B cell (primary cell): ENCODE measurements at regions not wholly inside any gene's neighbourhood (a gene's known extent, or its start where the extent isn't known, plus 50 kb on each side); places are given as distances from the start of the nearest gene placed in this dataset.

Experiments
- ATAC-seq: fragments of 200-7000 bp; cut with Tn5 transposase; one replicate; pipeline ENCODE4 v1.10.0; 2021; ENCODE audit warnings: low read depth, mild to moderate bottlenecking, moderate number of reproducible peaks, moderate library complexity
- CTCF ChIA-PET: fragments of 350-600 bp; sonication (Branson Sonifier 250); formaldehyde crosslinking; loops from one replicate; lab custom pipeline; 2021; ENCODE audit warnings: antibody characterized with exemption, inconsistent platforms; lab: Charles Lee
- POLR2A ChIA-PET: fragments of 350-600 bp; sonication (Branson Sonifier 250); formaldehyde crosslinking; loops from one replicate; lab custom pipeline; 2021; ENCODE audit warnings: antibody characterized with exemption; lab: Charles Lee
- DNase-seq: peaks from one replicate; pipeline ENCODE4 v3.0.0; 2013
- H2AFZ ChIP-seq: 2 replicates; pipeline ENCODE4 v1.6.1; 2012; ENCODE audit warnings: mild to moderate bottlenecking, low read depth, low read length; ENCODE audit not compliant: insufficient read depth, poor library complexity, severe bottlenecking
- H3K27ac ChIP-seq, 2 donors: 1 replicate in 1 of 2; 2 replicates in 1 of 2; pipeline ENCODE4 v1.5.1; 2012 to 2013; ENCODE audit warnings: low read length in 2 of 2, mild to moderate bottlenecking in 2 of 2, moderate library complexity in 1 of 2
- H3K27me3 ChIP-seq, 4 experiments: fragments of 200-600 bp in 1 of 4; sonication (generic) in 1 of 4; replicated peaks in 1 of 4; 1 replicate in 2 of 4; 2 replicates in 2 of 4; pipeline versions ENCODE4 v1.6.1 to v1.7.0; 2013 to 2016; ENCODE audit warnings: low read length in 3 of 4, mild to moderate bottlenecking in 2 of 4, mixed read lengths in 1 of 4, moderate library complexity in 1 of 4; ENCODE audit not compliant: insufficient read depth in 4 of 4, control insufficient read depth in 3 of 4; ENCODE audit errors: control extremely low read depth in 1 of 4
- H3K36me3 ChIP-seq, 2 experiments: replicated peaks in 1 of 2; 1 replicate in 1 of 2; 2 replicates in 1 of 2; pipeline versions ENCODE4 v1.6.1 to v1.7.1; 2013; ENCODE audit warnings: low read length in 1 of 2; ENCODE audit not compliant: insufficient read depth in 2 of 2, control insufficient read depth in 1 of 2; ENCODE audit errors: control extremely low read depth in 1 of 2, extremely low read depth in 1 of 2
- H3K4me1 ChIP-seq, 2 donors: fragments of 200-600 bp in 1 of 2; sonication (generic) in 1 of 2; 1 replicate in 1 of 2; 2 replicates in 1 of 2; pipeline versions ENCODE4 v1.5.1 to v1.6.1; 2013 to 2017; ENCODE audit warnings: low read length in 2 of 2; ENCODE audit not compliant: control insufficient read depth in 2 of 2, insufficient read depth in 2 of 2
- H3K4me2 ChIP-seq: replicated peaks from 2 replicates; pipeline ENCODE3; 2012; ENCODE audit warnings: mild to moderate bottlenecking, low read depth, low read length; ENCODE audit not compliant: poor library complexity, severe bottlenecking
- H3K4me3 ChIP-seq, 5 experiments: fragments of 200-600 bp in 1 of 5; sonication (generic) in 1 of 5; 1 replicate in 3 of 5; 2 replicates in 2 of 5; pipeline versions ENCODE4 v1.5.1 to v1.7.0; 2011 to 2016; ENCODE audit warnings: low read length in 4 of 5, mild to moderate bottlenecking in 4 of 5, low read depth in 2 of 5, control low read depth in 1 of 5, moderate library complexity in 1 of 5; ENCODE audit not compliant: insufficient read depth in 1 of 5; ENCODE audit errors: control extremely low read depth in 1 of 5, extremely low read depth in 1 of 5
- H3K79me2 ChIP-seq: fragments of 200-600 bp; sonication (generic); one replicate; pipeline ENCODE4 v1.6.0; 2016; ENCODE audit warnings: low read length; ENCODE audit not compliant: control insufficient read depth, insufficient read depth
- H3K9ac ChIP-seq: fragments of 200-600 bp; sonication (generic); 2 replicates; pipeline ENCODE4 v1.6.1; 2017; ENCODE audit warnings: mild to moderate bottlenecking, low read length, moderate library complexity
- H3K9me3 ChIP-seq, 3 donors: one replicate each; pipeline versions ENCODE4 v1.6.1 to v1.7.1; 2013; ENCODE audit warnings: low read length in 2 of 3; ENCODE audit not compliant: control insufficient read depth in 2 of 3, insufficient read depth in 1 of 3; ENCODE audit errors: control extremely low read depth in 1 of 3
- H4K20me1 ChIP-seq: 2 replicates; pipeline ENCODE4 v1.6.0; 2012; ENCODE audit warnings: mild to moderate bottlenecking, low read length; ENCODE audit not compliant: insufficient read depth, control insufficient read depth, poor library complexity, severe bottlenecking
- H3K27ac Mint-ChIP-seq: one replicate; pipeline ENCODE4 v1.8.0; 2021; ENCODE audit warnings: mixed read lengths
- H3K27me3 Mint-ChIP-seq: one replicate; pipeline ENCODE4 v1.8.0; 2021; ENCODE audit warnings: mixed read lengths
- H3K4me1 Mint-ChIP-seq: one replicate; pipeline ENCODE4 v1.8.0; 2021; ENCODE audit warnings: mixed read lengths
- H3K4me3 Mint-ChIP-seq: one replicate; pipeline ENCODE4 v1.8.0; 2021; ENCODE audit warnings: mixed read lengths
- H3K9me3 Mint-ChIP-seq: one replicate; pipeline ENCODE4 v1.8.0; 2022; ENCODE audit warnings: mixed read lengths; ENCODE audit not compliant: insufficient read depth
- EZH2 ChIP-seq: IDR thresholded peaks from 2 replicates; pipeline ENCODE4 v1.6.1; 2012; ENCODE audit warnings: borderline replicate concordance, low read depth, mild to moderate bottlenecking, moderate library complexity, low read length; ENCODE audit not compliant: insufficient read depth, poor library complexity, severe bottlenecking
- WGBS: methylation state at CpG from one replicate; pipeline ENCODE4 v1.1.5; 2013; ENCODE audit warnings: missing lambda C conversion rate; ENCODE audit not compliant: insufficient coverage; 5-methylcytosine and 5-hydroxymethylcytosine counted together
- intact Hi-C: fragments of 100-400 bp; cut with micrococcal nuclease; formaldehyde crosslinking; loops from one replicate; pipeline ENCODE4 v1.10.0; 2022
- TF ChIP-seq, protein P1 (sequence below): fragments of 200-600 bp; IDR thresholded peaks from one replicate; pipeline ENCODE4 v1.8.0; 2022; ENCODE audit warnings: antibody characterized with exemption, mild to moderate bottlenecking

DNA sequence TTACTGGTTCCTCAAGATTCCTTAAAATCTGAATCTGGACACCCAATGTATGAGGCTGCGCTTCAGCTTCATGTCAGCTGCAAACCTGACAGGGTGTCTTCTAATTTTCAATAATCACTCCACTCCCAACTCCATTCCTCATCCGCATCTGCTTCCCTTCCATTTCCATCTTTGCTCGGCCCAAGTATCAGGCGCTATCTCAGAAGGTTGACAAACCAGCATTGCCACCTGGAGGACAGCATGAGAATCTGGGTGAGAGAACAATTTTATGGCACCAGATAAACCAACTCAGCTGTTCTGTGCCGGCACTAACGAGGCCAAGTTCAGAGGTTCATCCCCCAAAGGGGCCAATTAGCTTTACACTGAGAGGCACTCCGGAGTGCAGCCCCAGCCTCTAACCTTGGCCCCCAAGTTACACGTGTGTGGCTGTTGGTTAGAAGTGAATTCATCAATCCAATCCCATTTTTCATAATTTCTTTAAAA lies 79.1 kb upstream of the LMO2 start:
- no peak overlapping the region for H3K4me2 ChIP-seq
- no peaks in the 10 kb centered on the region for H3K79me2 ChIP-seq
- ATAC-seq (peak; percentile 77), DNase-seq (peak; percentile 71)
- H3K36me3 ChIP-seq: no peaks in the 10 kb centered on the region
- CTCF ChIA-PET: interaction anchor here (0.6 to 11.9 kb wide), 44 partner anchors 8 to 1391 kb away, joined by 3 to 273 read pairs (median 6); partner anchors contain the start of gene ABTB2
- Mint-ChIP-seq H3K9me3 (no peaks in the 10 kb centered on the region), H3K4me3 (no peak overlapping the region), H3K4me1 (peaks cover 4% of the 10 kb centered on the region), H3K27ac (no peak overlapping the region), H3K27me3 (no peaks in the 10 kb centered on the region)
- intact Hi-C loops: loop anchor here (1.0 kb wide), 1 partner anchor 113 kb away; no protein-coding TSS in a partner anchor
- H3K27me3 ChIP-seq: no peaks in the 10 kb centered on the region
- no peaks in the 10 kb centered on the region for H3K9me3 ChIP-seq
- no peak overlapping the region for H3K27ac ChIP-seq
- TF ChIP-seq, protein P1, sequence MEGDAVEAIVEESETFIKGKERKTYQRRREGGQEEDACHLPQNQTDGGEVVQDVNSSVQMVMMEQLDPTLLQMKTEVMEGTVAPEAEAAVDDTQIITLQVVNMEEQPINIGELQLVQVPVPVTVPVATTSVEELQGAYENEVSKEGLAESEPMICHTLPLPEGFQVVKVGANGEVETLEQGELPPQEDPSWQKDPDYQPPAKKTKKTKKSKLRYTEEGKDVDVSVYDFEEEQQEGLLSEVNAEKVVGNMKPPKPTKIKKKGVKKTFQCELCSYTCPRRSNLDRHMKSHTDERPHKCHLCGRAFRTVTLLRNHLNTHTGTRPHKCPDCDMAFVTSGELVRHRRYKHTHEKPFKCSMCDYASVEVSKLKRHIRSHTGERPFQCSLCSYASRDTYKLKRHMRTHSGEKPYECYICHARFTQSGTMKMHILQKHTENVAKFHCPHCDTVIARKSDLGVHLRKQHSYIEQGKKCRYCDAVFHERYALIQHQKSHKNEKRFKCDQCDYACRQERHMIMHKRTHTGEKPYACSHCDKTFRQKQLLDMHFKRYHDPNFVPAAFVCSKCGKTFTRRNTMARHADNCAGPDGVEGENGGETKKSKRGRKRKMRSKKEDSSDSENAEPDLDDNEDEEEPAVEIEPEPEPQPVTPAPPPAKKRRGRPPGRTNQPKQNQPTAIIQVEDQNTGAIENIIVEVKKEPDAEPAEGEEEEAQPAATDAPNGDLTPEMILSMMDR: peak; percentile 72
- no peak for TF ChIP-seq EZH2
- peak overlapping the region; percentile 34 for H2AFZ ChIP-seq
- H3K4me1 ChIP-seq: no peaks in the 10 kb centered on the region
- H3K4me3 ChIP-seq: no peak overlapping the region
- 29% methylated on average over 4 of the region's 8 CpGs for WGBS
- H3K9ac ChIP-seq: no peak overlapping the region
- POLR2A ChIA-PET: interaction anchor here (1.8 kb wide), 1 partner anchor 101 kb away, joined by 5 read pairs; no protein-coding TSS in a partner anchor
- H4K20me1 ChIP-seq: no peaks in the 10 kb centered on the region

DNA sequence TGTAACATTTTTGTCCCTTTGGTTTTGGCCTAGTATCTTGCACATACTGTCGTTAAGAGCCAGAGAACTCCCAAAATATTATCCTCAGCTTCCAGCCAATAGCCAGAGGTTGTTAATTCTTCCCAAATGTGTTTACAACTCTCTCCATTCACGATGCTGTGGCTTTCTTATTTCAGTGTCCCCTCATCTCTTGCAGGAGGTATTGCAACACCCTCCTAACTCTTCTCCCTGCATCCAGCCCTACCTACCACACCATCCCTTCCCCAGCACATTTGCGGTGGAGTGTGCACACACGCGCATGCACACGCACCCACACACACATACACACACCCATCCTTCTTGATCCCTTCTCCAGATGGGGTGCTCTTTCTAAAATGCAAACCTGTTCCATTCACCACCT lies 75.6 kb upstream of the LMO2 start:
- Mint-ChIP-seq H3K4me1 (peaks cover 4% of the 10 kb centered on the region), H3K9me3 (no peaks in the 10 kb centered on the region), H3K4me3 (no peak overlapping the region), H3K27ac (no peak overlapping the region), H3K27me3 (no peaks in the 10 kb centered on the region)
- no peak overlapping the region for H3K4me3 ChIP-seq
- H3K27ac ChIP-seq: no peak overlapping the region
- no peaks in the 10 kb centered on the region for H3K36me3 ChIP-seq
- ATAC-seq (no peak), DNase-seq (no peak)
- TF ChIP-seq, protein P1: no peak
- no peak for TF ChIP-seq EZH2
- ChIA-PET CTCF (interaction anchor here (0.7 to 3.8 kb wide), 4 partner anchors 99 to 135 kb away, joined by 3 to 16 read pairs (median 4); no protein-coding TSS in a partner anchor), POLR2A (no interaction called here)
- no peaks in the 10 kb centered on the region for H3K9me3 ChIP-seq
- H3K27me3 ChIP-seq: peaks cover 0 to 2% (median 0%) of the 10 kb centered on the region in 4 experiments
- no peaks in the 10 kb centered on the region for H3K79me2 ChIP-seq
- no peak overlapping the region for H2AFZ ChIP-seq
- intact Hi-C loops: no loop called here
- H3K4me1 ChIP-seq: no peaks in the 10 kb centered on the region
- no peaks in the 10 kb centered on the region for H4K20me1 ChIP-seq
- H3K4me2 ChIP-seq: no peak overlapping the region
- 94% methylated on average over 6 of the region's 6 CpGs for WGBS
- H3K9ac ChIP-seq: no peak overlapping the region
